Kidney epithelial cell (primary cell): ENCODE measurements at regions not wholly inside any gene's neighbourhood (a gene's known extent, or its start where the extent isn't known, plus 50 kb on each side); places are given as distances from the start of the nearest gene placed in this dataset.

ENCODE experiments used
- DNase-seq: peaks from one replicate; pipeline ENCODE4 v3.0.0-alpha.2; 2010; ENCODE audit warnings: low read depth
- H3K27me3 ChIP-seq: 2 replicates; pipeline ENCODE4 v1.6.0; 2011; ENCODE audit warnings: low read length; ENCODE audit not compliant: control insufficient read depth, insufficient read depth
- H3K36me3 ChIP-seq: 2 replicates; pipeline ENCODE4 v1.5.1; 2011; ENCODE audit warnings: low read length; ENCODE audit not compliant: control insufficient read depth, insufficient read depth
- H3K4me3 ChIP-seq: 2 replicates; pipeline ENCODE4 v1.5.1; 2011; ENCODE audit warnings: low read depth, mild to moderate bottlenecking, control low read depth, low read length
- TF ChIP-seq, protein P1 (sequence below): IDR thresholded peaks from 2 replicates; pipeline ENCODE4 v1.5.1; 2011; ENCODE audit warnings: mild to moderate bottlenecking, moderate library complexity, low read length, control low read depth, inconsistent platforms; ENCODE audit not compliant: insufficient read depth, poor library complexity, severe bottlenecking

DNA sequence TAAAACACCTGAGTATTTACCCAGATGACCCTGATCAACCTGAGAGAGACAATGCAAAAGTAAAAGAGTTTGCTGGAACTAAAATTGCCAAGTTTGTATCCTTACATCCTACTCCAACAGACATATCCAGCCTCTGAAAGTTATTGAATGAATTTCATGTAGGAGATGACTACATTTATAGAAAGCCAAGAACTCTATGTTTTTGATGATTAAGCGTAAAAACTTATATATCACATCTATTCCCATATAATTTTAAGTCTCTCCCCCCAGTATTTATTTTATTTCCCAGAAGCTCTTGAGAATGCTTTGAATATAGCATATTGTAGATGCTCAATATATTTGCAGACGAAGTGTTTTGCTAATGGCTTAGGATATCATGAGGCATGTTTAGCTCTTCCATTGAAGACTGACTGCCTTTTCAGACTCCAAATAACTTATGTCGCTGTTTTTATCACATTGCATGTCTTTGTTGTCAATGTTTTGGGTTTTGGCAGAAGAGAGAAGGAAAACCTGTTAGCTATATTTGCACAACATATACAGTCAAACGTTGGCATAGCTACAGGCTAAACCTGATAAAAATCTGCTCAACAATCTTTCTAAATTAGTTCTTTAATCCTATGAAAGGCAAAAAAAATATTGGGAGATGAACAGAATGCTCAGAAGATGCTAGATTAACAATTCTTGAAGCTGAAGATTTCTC lies 213.6 kb downstream of the DIO2 start:
- Histone ChIP-seq H3K27me3 (no peaks in the 10 kb centered on the region), H3K36me3 (no peaks in the 10 kb centered on the region), H3K4me3 (no peak overlapping the region)
- no peak for DNase-seq
- TF ChIP-seq, protein P1, sequence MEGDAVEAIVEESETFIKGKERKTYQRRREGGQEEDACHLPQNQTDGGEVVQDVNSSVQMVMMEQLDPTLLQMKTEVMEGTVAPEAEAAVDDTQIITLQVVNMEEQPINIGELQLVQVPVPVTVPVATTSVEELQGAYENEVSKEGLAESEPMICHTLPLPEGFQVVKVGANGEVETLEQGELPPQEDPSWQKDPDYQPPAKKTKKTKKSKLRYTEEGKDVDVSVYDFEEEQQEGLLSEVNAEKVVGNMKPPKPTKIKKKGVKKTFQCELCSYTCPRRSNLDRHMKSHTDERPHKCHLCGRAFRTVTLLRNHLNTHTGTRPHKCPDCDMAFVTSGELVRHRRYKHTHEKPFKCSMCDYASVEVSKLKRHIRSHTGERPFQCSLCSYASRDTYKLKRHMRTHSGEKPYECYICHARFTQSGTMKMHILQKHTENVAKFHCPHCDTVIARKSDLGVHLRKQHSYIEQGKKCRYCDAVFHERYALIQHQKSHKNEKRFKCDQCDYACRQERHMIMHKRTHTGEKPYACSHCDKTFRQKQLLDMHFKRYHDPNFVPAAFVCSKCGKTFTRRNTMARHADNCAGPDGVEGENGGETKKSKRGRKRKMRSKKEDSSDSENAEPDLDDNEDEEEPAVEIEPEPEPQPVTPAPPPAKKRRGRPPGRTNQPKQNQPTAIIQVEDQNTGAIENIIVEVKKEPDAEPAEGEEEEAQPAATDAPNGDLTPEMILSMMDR = no peak

GRCh38 chr14:79992407-79993198 lies 218.7 kb downstream of the DIO2 start:
- Histone ChIP-seq H3K4me3 (no peak overlapping the region), H3K36me3 (no peaks in the 10 kb centered on the region), H3K27me3 (no peaks in the 10 kb centered on the region)
- TF ChIP-seq, protein P1 = no peak
- DNase-seq = no peak

DNA sequence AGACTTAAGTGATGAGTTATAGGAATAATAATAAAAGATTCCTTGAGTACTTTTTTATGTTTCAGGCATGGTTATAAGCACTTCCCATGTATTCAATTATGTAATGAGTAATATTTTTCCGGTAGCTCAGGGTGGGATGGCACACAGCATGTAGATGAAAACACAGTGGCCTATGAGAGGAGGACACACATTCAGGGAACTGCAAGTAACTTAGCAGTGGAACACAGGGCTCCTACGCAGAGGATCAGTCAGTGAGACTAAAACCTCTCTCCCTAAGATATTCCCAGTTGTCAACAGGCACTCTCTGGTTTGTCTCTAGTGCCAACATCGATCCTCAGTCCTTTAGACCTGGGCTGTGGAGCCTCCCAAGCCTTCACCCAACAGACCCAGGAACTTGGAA lies 219.4 kb downstream of the DIO2 start:
- TF ChIP-seq, protein P1 = no peak
- no peaks in the 10 kb centered on the region for H3K27me3 ChIP-seq
- no peak for DNase-seq
- no peak overlapping the region for H3K4me3 ChIP-seq
- no peaks in the 10 kb centered on the region for H3K36me3 ChIP-seq

- no peak for DNase-seq
- TF ChIP-seq, protein P1 = no peak
- H3K27me3 ChIP-seq = no peaks in the 10 kb centered on the region
- H3K36me3 ChIP-seq = no peaks in the 10 kb centered on the region
- no peak overlapping the region for H3K4me3 ChIP-seq
Measured at GRCh38 chr14:79989990-79990389, 221.3 kb downstream of the DIO2 start.

DNA sequence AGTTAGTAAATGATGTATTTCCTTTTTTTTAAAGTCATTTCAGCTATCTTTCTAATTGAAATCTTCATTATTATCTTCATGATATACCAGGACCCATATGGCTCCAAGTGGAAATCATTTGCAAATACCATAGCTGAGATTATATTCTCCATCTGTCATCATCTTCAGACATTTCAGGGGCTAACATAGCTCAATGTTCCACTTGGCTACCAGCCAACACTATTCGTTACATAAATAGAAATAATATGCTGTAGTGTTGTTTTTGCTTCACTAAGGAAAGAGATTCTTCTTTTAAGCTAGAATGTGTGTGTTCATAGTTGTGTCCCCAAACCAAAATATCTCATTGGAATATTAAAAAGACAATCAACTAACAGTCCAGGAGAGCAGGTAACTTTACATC lies 225.1 kb downstream of the DIO2 start:
- Histone ChIP-seq H3K4me3 (no peak overlapping the region), H3K36me3 (no peaks in the 10 kb centered on the region), H3K27me3 (no peaks in the 10 kb centered on the region)
- TF ChIP-seq, protein P1 = no peak
- DNase-seq = no peak
